ENCODE measurements at regions not wholly inside any gene's neighbourhood (a gene's known extent, or its start where the extent isn't known, plus 50 kb on each side); places are given as distances from the start of the nearest gene placed in this dataset.
"Not testable (repeated sequence)": the region's sequence is repeated elsewhere in the genome, so short reads cannot be mapped to it uniquely, and the experiment has no call there.

GRCh38 chr22:34800260-34800980, 265.5 kb upstream of the ISX start:
- H3K27ac Mint-ChIP-seq, result no peak overlapping the region
- H3K36me3 Mint-ChIP-seq (ENCODE audit: low read depth), result no peaks in the 10 kb centered on the region

DNA sequence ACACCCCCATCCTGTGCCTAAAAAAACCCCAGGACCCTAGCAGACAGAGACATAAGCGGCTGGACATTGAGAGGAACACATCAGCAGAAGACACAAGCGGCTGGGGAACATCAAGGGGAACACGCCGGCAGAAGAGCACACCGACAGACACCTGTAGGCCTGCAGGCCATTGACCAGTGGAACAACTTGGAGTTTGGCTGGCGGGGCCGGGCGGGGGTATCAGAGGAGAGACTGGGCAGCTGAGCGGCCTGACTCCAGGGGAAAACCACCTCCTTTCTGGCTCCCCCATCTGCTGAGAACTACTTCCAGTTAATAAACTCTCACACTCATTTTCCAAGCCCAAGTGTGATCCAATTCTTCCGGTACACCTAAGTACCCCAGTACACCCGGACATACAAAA, 264.7 kb upstream of the ISX start:
- Mint-ChIP-seq H3K4me1 (no peaks in the 10 kb centered on the region), H3K9me3 (peaks cover 5% of the 10 kb centered on the region), H3K27ac (no peak overlapping the region), H3K36me3 (ENCODE audit: low read depth) (no peaks in the 10 kb centered on the region), H3K27me3 (peaks cover 9% of the 10 kb centered on the region), H3K4me3 (no peak overlapping the region)
- no peak for ATAC-seq (replicated peaks)

More at GRCh38 chr22:34800260-34800980, 265.5 kb upstream of the ISX start:
- Mint-ChIP-seq H3K4me1 (no peaks in the 10 kb centered on the region), H3K4me3 (no peak overlapping the region), H3K27me3 (peaks cover 9% of the 10 kb centered on the region), H3K9me3 (peaks cover 5% of the 10 kb centered on the region)
- ATAC-seq (replicated peaks), result no peak

GRCh38 chr22:34804091-34804490, 261.9 kb upstream of the ISX start:
- ATAC-seq (replicated peaks), result no peak
- H3K27me3 Mint-ChIP-seq, result peaks cover 18% of the 10 kb centered on the region
- H3K36me3 Mint-ChIP-seq (ENCODE audit: low read depth), result no peaks in the 10 kb centered on the region
- no peaks in the 10 kb centered on the region for H3K4me1 Mint-ChIP-seq
- H3K4me3 Mint-ChIP-seq, result no peak overlapping the region
- H3K9me3 Mint-ChIP-seq, result peaks cover 5% of the 10 kb centered on the region
- no peak overlapping the region for H3K27ac Mint-ChIP-seq

- no peaks in the 10 kb centered on the region for H3K36me3 Mint-ChIP-seq (ENCODE audit: low read depth)
- ATAC-seq (replicated peaks), result no peak
- peaks cover 1% of the 10 kb centered on the region for H3K9me3 Mint-ChIP-seq
- no peak overlapping the region for H3K4me3 Mint-ChIP-seq
- H3K27ac Mint-ChIP-seq, result no peak overlapping the region
- H3K4me1 Mint-ChIP-seq, result no peaks in the 10 kb centered on the region
- peaks cover 13% of the 10 kb centered on the region for H3K27me3 Mint-ChIP-seq
These were observed 261.4 kb upstream of the ISX start for GRCh38 chr22:34804604-34805003.

DNA sequence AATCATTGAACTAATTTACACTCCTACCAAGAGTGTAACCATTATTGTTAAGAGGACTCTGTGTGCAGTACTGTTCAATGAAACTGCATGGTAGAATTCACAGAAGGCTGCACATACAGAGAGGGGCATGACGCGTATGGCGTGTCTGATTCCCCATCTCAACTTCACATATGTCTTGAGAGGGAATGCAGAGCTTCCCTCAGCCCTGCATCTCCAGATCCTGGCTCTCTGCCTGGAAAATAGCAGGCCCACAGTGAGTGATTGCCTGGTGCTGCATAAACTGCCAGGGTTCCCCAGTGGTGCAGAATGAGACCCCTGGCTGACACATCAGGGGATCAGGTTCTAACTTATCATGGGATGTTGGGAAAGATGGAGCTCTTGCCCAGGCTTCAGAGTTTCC, 260.2 kb upstream of the ISX start:
- H3K36me3 Mint-ChIP-seq (ENCODE audit: low read depth), result no peaks in the 10 kb centered on the region
- peaks cover 12% of the 10 kb centered on the region for H3K27me3 Mint-ChIP-seq
- no peak overlapping the region for H3K27ac Mint-ChIP-seq
- H3K4me1 Mint-ChIP-seq, result no peaks in the 10 kb centered on the region
- H3K4me3 Mint-ChIP-seq, result no peak overlapping the region
- no peak for ATAC-seq (replicated peaks)
- H3K9me3 Mint-ChIP-seq, result no peaks in the 10 kb centered on the region

DNA sequence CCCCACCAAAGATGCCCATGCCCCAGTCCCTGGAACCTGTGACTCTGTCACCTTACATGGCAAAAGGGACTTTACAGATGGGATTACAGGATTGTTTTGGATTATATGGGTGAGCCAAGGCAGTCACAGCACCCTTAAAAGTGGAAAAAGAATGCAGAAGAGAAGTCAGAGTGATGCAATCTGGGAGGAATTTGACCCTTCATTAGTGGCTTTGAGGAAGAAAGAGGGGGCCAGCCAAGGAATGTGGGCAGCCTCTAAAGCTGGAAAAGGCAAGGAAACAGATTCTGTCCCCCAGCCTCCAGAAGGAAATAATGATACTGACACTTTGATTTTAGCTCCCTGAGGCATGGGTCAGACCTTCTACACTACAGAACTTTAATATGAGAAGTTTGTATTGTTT, 257.3 kb upstream of the ISX start:
- peaks cover 12% of the 10 kb centered on the region for H3K27me3 Mint-ChIP-seq
- no peaks in the 10 kb centered on the region for H3K36me3 Mint-ChIP-seq (ENCODE audit: low read depth)
- H3K4me1 Mint-ChIP-seq, result no peaks in the 10 kb centered on the region
- no peak overlapping the region for H3K4me3 Mint-ChIP-seq
- H3K27ac Mint-ChIP-seq, result no peak overlapping the region
- H3K9me3 Mint-ChIP-seq, result peaks cover 4% of the 10 kb centered on the region
- no peak for ATAC-seq (replicated peaks)

DNA sequence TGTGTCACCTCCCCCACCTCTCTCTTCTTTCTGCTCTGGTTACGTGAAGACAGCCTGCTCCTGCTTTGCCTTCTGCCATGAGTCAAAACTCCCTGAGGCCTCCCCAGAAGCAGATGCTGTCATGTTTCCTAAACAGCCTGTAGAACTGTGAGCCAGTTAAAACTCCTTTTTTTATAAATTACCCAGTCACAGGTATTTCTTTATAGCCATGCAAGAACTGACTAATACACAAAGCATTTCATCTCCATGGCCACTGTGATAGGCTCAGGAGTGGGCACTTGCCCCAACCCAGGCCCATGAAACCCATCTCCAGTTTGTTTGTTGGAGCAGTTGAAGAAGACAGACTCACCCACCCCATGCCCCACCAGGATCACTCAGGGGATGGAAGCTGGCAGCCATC, 253.3 kb upstream of the ISX start:
- no peak for ATAC-seq (replicated peaks)
- no peaks in the 10 kb centered on the region for H3K4me1 Mint-ChIP-seq
- H3K27ac Mint-ChIP-seq, result no peak overlapping the region
- no peaks in the 10 kb centered on the region for H3K36me3 Mint-ChIP-seq (ENCODE audit: low read depth)
- H3K4me3 Mint-ChIP-seq, result no peak overlapping the region
- H3K27me3 Mint-ChIP-seq, result peaks cover 16% of the 10 kb centered on the region
- H3K9me3 Mint-ChIP-seq, result peaks cover 15% of the 10 kb centered on the region

DNA sequence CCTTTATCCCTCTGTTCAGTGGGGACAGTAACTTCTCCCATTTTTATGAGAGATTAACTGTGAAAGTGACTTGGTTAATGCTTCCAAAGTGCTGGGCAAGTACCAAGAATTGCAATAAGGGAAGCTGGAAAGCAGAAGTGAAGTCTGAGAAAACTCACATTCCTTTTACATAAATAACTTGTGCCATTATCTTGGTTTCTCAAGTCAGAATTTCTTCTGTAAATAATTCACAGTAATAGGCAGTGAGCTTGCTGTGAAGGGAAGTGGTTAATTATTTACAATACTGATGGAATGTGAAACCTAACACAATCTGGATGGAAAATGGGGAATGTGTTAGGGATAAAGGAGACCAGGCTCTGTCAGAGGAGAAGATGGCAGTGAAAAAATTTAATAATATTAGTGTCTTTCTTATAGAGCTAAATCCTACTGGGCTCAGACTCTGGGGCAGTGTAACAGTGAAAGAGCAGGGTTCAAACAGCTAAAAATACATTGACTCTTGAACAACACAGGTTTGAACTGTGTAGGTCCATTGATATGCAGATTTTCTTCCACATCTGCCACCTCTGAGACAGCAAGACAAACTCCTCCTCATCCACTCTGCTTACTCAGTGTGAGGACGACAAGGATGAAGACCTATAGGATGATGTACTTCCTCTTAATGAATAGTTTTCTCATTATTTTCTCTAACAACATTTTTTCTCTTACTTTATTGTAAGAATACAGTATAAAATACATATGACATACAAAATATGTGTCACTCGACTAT, 251.5 kb upstream of the ISX start:
- no peak for ATAC-seq (replicated peaks)
- H3K27ac Mint-ChIP-seq, result no peak overlapping the region
- H3K27me3 Mint-ChIP-seq, result peaks cover 7% of the 10 kb centered on the region
- no peak overlapping the region for H3K4me3 Mint-ChIP-seq
- H3K4me1 Mint-ChIP-seq, result no peaks in the 10 kb centered on the region
- H3K9me3 Mint-ChIP-seq, result peaks cover 15% of the 10 kb centered on the region
- no peaks in the 10 kb centered on the region for H3K36me3 Mint-ChIP-seq (ENCODE audit: low read depth)

DNA sequence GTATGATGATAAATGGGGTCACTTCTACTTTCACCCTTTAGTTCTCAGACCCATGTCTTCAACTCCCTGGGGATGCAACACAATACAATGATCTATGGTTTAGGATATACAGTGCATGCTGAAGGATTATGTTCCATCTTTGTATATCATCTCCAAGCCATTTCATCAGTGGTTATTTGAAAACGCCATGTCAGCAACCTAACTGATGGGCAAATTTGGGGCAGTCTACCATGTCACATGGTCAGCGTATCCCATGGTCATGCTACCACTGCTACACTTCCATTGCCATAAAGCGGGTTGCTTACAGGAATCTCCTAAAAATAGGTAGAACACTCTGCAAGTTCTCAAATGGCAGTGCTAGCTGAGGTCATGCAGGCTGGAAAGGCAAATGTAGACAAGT, 236.5 kb upstream of the ISX start:
- no peaks in the 10 kb centered on the region for H3K36me3 Mint-ChIP-seq (ENCODE audit: low read depth)
- H3K9me3 Mint-ChIP-seq, result peaks cover 8% of the 10 kb centered on the region
- ATAC-seq (replicated peaks), result no peak
- no peak overlapping the region for H3K4me3 Mint-ChIP-seq
- H3K27ac Mint-ChIP-seq, result no peak overlapping the region
- H3K27me3 Mint-ChIP-seq, result peaks cover 9% of the 10 kb centered on the region
- H3K4me1 Mint-ChIP-seq, result no peaks in the 10 kb centered on the region

DNA sequence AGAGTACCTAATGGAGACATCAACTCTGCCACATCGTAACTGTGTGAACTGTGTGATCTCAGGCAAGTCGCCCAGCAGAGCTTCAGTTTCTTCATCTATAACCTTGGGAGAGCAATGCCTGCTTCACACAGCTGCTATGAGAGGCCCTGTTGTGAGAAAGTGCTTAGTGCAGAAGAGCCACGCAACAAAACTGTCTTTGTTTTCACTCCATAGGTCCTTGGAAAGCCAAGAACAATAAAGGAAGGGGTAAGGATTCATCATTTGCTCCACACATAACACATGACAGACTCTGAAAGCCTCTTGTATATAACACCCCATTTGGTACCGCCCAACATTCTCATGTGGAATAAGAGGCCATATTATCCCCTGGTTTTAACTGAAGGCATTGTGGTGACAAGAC, 231.9 kb upstream of the ISX start:
- no peak overlapping the region for H3K4me3 Mint-ChIP-seq
- peaks cover 27% of the 10 kb centered on the region for H3K27me3 Mint-ChIP-seq
- ATAC-seq (replicated peaks), result no peak
- no peaks in the 10 kb centered on the region for H3K4me1 Mint-ChIP-seq
- no peak overlapping the region for H3K27ac Mint-ChIP-seq
- peaks cover under 1% of the 10 kb centered on the region for H3K9me3 Mint-ChIP-seq
- H3K36me3 Mint-ChIP-seq (ENCODE audit: low read depth), result no peaks in the 10 kb centered on the region

DNA sequence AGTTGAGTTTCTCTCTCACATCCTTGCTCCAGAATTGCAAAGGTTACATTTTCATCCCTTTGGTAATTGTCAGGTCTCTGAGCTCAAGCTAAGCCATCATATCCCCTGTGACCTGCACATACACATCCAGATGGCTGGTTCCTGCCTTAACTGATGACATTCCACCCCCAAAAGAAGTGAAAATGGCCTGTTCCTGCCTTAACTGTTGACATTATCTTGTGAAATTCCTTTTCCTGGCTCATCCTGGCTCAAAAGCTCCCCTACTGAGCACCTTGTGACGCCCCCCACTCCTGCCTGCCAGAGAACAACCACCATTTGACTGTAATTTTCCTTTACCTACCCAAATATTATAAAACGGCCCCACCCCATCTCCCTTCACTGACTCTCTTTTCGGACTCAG, 231.4 kb upstream of the ISX start:
- not testable (repeated sequence) for H3K36me3 Mint-ChIP-seq (ENCODE audit: low read depth)

DNA sequence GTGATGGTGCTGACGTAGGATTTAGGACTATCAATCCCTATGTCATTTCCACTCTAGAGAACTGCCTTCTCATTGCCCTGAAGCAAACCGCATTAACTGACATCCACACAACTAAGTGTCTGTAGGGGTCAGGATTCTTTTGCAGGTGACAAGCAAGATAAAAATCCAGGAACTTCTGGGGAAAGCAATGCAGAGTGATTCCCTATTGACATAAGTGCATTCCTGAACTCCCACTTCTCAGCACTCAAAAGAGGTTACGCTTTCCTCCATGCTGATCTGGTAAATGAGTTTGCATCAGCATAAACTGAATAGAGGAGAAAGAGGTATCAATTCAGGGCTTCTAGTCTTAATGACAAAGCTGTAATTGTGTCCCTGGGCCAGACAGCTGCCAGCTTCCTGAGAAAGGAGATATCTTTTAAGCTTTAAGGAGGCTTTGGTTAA, 224.6 kb upstream of the ISX start:
- Mint-ChIP-seq H3K4me1 (no peaks in the 10 kb centered on the region), H3K36me3 (ENCODE audit: low read depth) (no peaks in the 10 kb centered on the region), H3K4me3 (no peak overlapping the region), H3K9me3 (no peaks in the 10 kb centered on the region), H3K27me3 (peaks cover 45% of the 10 kb centered on the region), H3K27ac (no peak overlapping the region)
- ATAC-seq (replicated peaks), result no peak

More for the DNA sequence above, 231.4 kb upstream of the ISX start:
- ATAC-seq (replicated peaks); H3K4me1 Mint-ChIP-seq; H3K27ac Mint-ChIP-seq; H3K9me3 Mint-ChIP-seq; H3K4me3 Mint-ChIP-seq: not testable (repeated sequence)
- peaks cover 31% of the 10 kb centered on the region for H3K27me3 Mint-ChIP-seq

DNA sequence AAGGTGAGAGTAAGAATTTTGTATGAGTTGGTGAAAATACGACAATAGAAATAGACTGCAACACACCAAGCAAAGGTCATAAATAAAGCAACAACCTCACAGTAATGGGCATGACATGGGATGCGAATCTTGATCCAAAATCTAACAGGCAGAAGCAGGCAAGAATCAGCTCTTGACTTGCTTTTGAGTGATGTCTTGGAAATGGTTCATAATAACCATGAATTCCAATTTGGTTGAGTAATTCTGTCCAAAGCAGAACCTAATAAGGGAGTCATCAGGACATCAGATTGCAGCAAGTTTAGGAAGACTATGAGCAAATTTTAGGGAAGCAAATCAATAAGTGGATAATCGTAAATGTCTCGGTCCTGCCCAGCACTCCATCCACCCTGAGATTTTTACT, 224.0 kb upstream of the ISX start:
- no peaks in the 10 kb centered on the region for H3K36me3 Mint-ChIP-seq (ENCODE audit: low read depth)
- H3K9me3 Mint-ChIP-seq, result no peaks in the 10 kb centered on the region
- no peak for ATAC-seq (replicated peaks)
- peaks cover 44% of the 10 kb centered on the region for H3K27me3 Mint-ChIP-seq
- no peaks in the 10 kb centered on the region for H3K4me1 Mint-ChIP-seq
- H3K4me3 Mint-ChIP-seq, result no peak overlapping the region
- H3K27ac Mint-ChIP-seq, result no peak overlapping the region

DNA sequence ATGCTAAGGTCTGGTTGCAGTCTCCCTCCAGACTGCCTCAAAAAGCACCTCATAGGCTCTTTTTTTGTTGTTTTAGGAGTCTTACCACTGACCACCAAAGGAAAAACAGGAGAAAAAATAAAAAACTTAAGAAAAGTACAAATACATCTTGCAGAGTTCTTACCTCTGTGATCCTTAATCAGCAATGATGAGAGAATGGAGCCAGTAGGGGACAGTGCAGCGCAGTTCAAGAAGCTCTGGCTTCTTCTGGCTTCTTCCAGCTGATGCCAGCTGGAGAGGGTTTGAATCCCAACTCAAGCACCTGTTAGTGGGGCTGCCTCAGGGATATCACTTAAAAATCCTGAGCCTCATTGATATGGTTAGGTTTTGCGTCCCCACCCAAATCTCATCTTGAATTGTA, 223.3 kb upstream of the ISX start:
- no peak for ATAC-seq (replicated peaks)
- H3K27me3 Mint-ChIP-seq, result peaks cover 37% of the 10 kb centered on the region
- H3K36me3 Mint-ChIP-seq (ENCODE audit: low read depth), result no peaks in the 10 kb centered on the region
- H3K4me1 Mint-ChIP-seq, result no peaks in the 10 kb centered on the region
- H3K9me3 Mint-ChIP-seq, result no peaks in the 10 kb centered on the region
- no peak overlapping the region for H3K27ac Mint-ChIP-seq
- no peak overlapping the region for H3K4me3 Mint-ChIP-seq

DNA sequence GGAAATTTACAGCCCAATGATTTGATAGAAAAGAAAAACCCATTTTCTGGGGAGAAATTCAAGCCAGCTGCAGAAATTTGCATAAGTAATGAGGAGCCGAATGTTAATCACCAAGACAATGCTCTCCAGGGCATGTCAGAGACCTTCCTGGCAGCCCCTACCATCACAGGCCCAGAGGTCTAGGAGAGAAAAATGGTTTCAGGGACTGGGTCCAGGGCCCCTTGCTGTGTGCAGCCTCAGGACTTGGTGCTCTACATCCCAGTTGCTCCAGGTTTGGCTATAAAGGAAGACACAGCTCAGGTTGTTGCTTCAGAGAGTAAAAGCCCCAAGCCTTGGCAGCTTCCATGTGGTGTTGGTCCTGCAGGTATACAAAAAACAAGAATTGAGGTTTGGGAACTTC, 222.2 kb upstream of the ISX start:
- not testable (repeated sequence) for H3K4me1 Mint-ChIP-seq; ATAC-seq (replicated peaks); H3K27ac Mint-ChIP-seq; H3K4me3 Mint-ChIP-seq; H3K9me3 Mint-ChIP-seq; H3K36me3 Mint-ChIP-seq (ENCODE audit: low read depth)
- peaks cover 33% of the 10 kb centered on the region for H3K27me3 Mint-ChIP-seq

All from activated T-helper 17 cell treated with anti-CD3 and anti-CD28 coated beads, Interleukin-2, amount 50 U/mL, for 72 hours (primary cell).